ENCODE measurements at regions not wholly inside any gene's neighbourhood (a gene's known extent, or its start where the extent isn't known, plus 50 kb on each side); places are given as distances from the start of the nearest gene placed in this dataset.

DNA sequence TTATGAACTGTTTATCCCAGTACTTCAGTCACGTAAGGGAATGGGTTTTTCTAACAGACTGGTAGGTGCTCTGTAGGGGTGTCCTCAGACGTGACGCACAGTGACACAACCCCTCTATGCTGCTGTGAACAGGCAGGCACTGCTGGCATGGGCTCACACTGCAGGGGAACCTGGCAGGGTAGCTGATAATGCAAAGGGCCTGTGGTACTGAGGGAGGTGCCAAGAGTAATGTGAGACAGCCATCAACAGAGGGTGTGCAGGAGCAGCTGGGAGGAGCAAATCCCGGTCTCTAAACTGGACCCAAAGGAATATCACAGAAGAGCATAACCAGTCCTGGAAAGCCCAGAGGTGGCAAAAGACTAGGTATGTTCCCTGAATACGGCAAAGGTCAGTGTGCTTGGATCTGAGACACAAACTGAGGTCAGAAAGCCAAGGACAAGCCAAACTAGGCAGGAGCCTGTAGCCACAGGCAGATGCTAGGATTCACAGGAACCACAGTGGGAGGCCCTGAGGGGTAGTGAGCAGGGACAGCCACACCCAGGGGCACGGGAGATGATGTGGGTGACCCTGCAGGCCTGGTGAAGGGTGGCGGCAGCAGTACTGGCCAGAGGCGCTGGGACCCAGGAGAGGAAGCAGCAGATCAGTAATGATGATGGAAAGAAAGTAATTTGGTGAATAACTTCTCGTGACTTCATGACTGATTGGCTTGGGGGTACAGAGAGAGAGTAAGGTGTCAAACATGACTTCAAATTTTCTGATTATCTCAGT lies 248.1 kb upstream of the CHRNA7 start:
- no peak for DNase-seq (ENCODE audit: extremely low spot score, insufficient read length, low read depth)
- no peak for FAIRE-seq

DNA sequence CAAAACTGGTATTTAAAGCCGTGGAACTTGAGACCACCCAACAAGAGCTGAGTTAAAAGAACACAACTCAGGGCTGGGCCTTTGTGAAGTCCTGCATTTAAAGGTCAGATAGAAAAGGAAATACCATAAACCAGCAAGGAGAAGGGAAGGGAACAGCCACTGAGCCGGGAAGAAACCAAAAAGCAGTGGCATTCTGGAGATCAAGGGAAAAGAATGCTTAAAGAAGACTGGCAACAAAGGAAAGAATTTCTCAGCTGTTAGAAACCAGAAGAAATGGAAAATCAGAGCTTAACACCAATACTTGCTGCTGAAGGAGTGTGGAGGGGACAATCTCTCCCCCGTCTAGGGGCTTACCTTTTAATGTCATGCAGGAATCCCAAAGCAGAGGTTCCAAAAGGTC lies 247.4 kb upstream of the CHRNA7 start:
- no peak for FAIRE-seq
- DNase-seq (ENCODE audit: extremely low spot score, insufficient read length, low read depth): no peak

DNA sequence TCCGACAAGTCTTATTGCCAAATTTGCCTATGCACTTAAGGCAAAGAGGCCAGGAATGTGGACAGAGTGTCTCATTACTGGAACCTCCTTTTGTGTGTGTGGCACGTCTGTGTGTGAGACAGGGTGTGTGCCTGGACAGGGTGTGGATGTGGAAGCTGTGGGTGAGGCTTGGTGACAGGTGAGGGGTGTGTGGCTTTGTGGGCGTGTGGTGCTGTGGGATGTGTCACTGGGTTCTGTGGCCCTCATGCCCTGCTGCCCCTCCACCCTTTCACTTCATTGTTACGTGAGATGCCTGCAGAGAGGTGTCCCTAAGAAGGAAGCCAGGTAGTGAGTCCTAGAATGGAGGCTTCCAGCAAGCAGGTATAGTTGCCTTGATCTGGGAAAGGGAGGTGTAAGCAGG lies 244.0 kb upstream of the CHRNA7 start:
- DNase-seq (ENCODE audit: extremely low spot score, insufficient read length, low read depth) (no peak), FAIRE-seq (no peak)

- DNase-seq (ENCODE audit: extremely low spot score, insufficient read length, low read depth) (no peak), FAIRE-seq (no peak)
Measured at GRCh38 chr15:31788104-31788503, 242.2 kb upstream of the CHRNA7 start.

DNA sequence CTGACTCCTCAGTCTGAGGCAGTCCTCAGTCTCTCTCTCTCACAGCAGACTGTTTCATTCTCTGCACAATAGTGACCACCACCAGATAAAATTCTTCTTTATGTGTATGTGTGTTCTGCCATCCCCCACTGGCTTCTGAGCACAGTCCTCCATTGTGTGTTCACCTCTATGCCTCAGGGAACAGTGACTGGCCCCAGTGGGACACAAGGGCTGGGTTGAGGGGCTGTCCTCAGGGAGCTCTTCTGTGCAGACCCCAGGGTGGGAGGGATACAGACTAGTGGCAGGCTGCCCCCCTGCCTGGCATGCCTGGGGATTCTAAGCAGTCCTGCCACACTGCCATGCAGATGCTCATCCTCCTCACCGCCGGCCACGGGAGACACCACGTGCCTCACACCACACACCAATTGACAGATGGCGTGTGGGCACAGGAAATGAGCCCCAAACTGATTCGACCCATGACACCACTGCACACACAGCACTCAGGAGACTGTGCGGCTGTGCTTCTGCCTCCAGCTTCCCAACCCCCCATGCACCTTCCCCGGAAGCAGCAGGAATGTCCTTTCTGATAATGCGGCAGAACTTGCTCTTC lies 237.6 kb upstream of the CHRNA7 start:
- DNase-seq (ENCODE audit: extremely low spot score, insufficient read length, low read depth): no peak
- FAIRE-seq: no peak

GRCh38 chr15:31799319-31799714 lies 231.0 kb upstream of the CHRNA7 start:
- DNase-seq (ENCODE audit: extremely low spot score, insufficient read length, low read depth) (no peak), FAIRE-seq (no peak)

GRCh38 chr15:31799715-31800321 lies 230.5 kb upstream of the CHRNA7 start:
- FAIRE-seq: peak; percentile 81
- DNase-seq (ENCODE audit: extremely low spot score, insufficient read length, low read depth): peak; percentile 18

DNA sequence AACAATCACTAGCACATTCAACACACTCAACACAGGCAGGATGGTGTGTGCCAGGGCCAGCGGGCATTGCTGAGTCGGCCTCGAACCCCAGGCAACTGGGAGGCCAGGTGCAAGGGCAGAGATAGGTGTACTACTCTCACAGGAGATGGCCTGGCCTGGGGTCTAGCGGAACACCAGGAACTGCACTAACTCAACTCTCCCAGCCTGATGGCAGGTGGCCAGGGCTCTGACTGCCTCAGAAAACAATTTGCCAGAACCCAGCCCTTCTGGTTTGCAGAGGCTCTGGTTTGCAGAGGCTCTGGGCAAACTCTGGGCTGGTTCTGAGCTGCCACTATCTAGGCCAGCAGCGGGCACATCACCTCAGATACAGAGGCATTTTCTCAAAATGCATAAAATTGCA lies 229.2 kb upstream of the CHRNA7 start:
- no peak for DNase-seq (ENCODE audit: extremely low spot score, insufficient read length, low read depth)
- no peak for FAIRE-seq

DNA sequence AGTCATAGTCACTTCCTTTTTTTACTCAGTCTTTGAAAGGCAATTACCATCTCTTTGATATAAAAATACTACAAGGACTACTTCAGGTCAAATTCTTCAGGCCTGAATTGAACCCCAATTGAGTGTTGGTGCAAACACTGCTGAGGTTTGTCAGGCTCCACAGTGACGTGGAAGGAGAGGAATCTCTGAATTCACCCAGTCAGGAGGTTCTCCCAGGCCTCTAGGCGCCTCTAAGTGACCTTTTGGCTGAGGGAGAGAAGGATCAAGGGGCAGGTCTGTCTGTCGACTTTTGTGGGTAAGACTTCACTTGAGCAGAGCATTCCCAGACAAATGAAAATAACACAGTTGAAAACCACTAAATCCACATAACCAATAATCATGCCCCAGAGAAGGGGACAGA lies 227.6 kb upstream of the CHRNA7 start:
- FAIRE-seq (no peak), DNase-seq (ENCODE audit: extremely low spot score, insufficient read length, low read depth) (no peak)

DNA sequence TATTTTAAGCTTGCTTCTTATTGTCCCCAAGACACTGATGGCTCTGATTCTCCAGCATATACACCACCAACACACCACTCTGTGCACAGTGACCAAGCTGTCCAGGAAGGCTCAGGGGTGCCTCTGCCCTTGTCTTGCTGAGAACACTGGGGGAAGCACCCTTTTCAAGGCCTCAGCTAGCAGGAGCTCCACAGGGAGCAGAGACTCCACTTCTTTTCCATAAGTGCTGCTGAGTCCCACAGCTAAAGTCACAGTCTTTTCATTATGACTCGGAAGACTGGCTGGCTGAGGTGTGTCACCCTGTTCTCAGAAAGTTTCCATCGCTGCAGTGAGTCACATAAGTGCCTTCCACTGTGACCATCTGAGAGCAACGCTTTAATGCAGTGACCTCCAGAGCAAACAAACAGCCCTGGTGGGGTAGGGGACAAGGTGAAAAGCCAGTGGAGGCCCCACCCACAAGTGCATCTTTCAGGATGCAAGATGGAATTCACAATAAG lies 226.9 kb upstream of the CHRNA7 start:
- FAIRE-seq: no peak

GRCh38 chr15:31805090-31805662 lies 225.1 kb upstream of the CHRNA7 start:
- no peak for FAIRE-seq
- DNase-seq (ENCODE audit: extremely low spot score, insufficient read length, low read depth): no peak

More for the DNA sequence above, 226.9 kb upstream of the CHRNA7 start:
- no peak for DNase-seq (ENCODE audit: extremely low spot score, insufficient read length, low read depth)

DNA sequence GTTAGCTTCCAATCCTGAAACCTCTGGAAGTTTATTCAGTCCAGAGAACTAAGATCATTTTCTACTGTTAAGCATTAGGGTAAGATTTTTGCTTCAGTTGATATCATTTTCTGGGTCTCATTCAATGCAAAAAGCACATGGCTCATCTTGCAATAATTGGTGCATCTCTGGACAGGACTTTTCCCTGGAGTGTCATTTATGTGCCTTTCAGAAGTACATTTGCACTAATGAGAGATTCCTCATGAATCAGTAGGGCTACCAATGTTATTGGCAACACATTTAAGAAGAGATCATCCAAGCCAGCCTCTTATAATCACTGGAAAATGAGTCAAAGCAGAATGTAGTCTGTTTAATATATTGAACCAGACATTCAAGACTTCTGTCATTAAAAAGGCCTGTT lies 224.2 kb upstream of the CHRNA7 start:
- DNase-seq (ENCODE audit: extremely low spot score, insufficient read length, low read depth): no peak
- FAIRE-seq: no peak

GRCh38 chr15:31811641-31812040 lies 218.7 kb upstream of the CHRNA7 start:
- FAIRE-seq (no peak), DNase-seq (ENCODE audit: extremely low spot score, insufficient read length, low read depth) (no peak)

DNA sequence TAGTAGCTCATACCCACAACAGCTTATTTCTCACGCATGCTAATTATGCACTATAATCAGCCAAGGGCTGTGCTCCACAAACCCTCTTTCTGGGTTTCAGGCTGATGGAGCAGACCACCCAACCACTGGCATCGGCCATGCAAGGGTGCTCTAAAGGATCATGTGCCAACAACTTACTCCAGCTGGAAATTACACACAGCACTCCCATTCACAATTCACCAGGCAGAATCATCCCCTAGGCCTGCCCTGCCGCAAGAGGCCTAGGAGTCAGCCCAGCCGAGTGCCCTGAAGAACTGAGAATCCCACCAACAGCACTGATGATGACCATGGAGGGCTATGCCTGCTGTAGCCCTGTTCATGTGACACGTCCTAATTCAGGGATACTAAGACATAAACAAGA lies 216.2 kb upstream of the CHRNA7 start:
- DNase-seq (ENCODE audit: extremely low spot score, insufficient read length, low read depth): no peak
- FAIRE-seq: no peak

DNA sequence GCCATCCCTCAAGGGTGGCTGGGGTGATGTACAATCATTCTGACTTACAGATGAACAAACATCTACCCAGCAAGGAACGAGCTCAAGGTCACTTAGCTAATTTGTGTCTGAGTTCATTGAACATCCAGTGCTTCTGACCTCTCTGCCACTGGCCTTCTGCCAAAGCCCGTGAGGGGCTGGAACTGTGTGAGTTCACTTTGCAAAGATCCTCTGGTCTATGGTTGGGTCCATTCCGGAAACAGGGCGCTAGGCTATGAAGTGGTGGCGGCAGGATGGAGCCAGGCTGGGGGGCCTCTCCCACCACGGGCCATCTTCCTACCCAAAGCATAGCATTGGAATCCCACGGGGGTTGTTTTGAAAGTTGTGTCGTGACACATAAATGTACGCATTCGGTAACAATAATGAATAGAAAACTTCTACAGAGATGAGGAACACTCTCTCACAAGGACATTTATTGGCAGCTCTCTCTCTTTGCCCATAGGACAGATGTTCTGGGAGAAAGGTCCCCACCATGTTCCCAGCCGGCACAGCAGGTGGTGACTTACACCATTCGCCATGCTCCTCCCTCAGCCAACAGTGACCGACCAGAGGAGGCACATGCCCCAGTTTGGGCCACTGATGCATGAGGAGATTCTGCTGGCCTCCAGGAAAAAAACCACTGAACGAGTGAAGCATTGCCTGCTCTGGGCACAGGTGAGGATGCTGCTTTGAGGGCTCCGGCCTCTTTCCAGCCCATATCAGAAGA lies 214.7 kb upstream of the CHRNA7 start:
- DNase-seq (ENCODE audit: extremely low spot score, insufficient read length, low read depth) (no peak), FAIRE-seq (no peak)

DNA sequence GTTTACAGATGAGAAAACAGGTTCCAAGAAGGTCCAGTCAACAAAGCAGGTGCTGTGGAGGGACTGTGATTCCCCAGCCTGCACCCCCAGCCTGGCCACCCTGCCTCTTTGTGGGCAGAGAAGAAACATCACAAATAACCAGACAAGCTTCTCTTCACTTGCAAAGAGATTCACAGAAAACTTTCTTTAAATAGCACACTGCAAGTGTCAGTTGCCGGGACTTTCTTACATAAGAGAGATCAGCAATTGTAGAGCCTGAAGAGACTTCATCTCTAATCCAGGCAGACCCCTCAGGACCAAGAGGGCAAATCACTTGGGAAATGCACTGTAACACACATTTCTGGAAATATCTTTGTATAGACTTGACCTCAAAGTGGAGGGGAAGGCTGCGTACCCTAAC lies 207.9 kb upstream of the CHRNA7 start:
- no peak for FAIRE-seq

DNA sequence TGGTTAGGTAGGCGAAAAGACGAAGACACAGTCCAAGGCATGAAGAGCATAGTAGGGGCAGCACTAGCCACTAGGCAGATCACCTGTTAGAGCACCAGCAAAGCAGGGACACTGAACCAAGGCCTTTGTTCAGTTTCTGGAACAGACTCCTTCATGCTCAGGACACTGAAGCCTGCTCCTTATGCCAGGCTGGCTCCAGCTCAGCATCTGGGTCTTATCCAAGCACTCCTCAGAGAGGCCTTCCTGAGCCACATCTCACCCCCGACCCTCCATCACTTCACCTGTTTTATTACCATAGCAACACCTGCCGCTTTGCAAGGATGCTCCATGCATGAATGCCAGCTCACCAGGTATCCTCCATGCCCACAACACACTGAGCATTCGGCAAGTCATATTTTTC lies 206.3 kb upstream of the CHRNA7 start:
- FAIRE-seq: no peak
- DNase-seq (ENCODE audit: extremely low spot score, insufficient read length, low read depth): no peak

More for the DNA sequence above, 207.9 kb upstream of the CHRNA7 start:
- DNase-seq (ENCODE audit: extremely low spot score, insufficient read length, low read depth): no peak

DNA sequence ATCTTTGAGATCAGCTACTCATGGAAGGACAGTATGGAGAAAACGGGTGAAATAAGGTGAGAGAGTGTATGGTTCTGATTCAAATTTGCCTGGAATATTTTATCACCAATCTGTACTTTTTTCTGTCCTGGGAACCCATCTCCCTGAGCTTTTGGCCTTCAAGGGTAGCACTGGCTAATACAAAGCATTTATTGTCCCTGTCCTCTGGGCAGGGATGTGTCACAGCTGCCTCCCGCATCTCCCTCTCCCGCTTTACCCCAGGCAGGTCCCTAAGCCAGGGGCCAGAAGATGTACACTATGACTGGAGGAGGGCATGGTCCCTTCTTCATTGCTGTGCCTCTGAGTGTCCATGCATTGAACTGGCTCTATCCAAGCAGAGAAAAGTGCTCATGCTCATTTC lies 201.7 kb upstream of the CHRNA7 start:
- DNase-seq (ENCODE audit: extremely low spot score, insufficient read length, low read depth) (no peak), FAIRE-seq (no peak)

GRCh38 chr15:31830591-31830990 lies 199.7 kb upstream of the CHRNA7 start:
- DNase-seq (ENCODE audit: extremely low spot score, insufficient read length, low read depth): no peak
- FAIRE-seq: no peak

DNA sequence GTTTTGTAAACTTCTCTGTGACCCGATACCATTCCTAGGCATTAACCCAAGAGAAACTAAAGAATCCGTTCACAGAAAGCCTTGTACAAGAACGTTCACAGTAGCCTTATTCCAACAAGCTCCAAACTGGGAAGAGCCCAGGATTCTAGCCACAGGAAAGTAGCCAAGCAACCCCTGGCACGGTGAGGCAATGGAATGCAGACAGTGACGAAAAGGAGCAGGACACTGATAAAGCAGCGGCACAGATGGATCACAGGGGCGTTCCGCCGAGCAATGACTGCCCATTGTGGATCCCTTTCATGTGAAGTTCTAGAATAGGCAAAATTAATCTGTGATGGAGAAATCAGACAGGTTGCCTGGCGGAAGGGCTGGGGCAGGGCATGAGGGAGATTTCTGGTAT lies 198.7 kb upstream of the CHRNA7 start:
- no peak for DNase-seq (ENCODE audit: extremely low spot score, insufficient read length, low read depth)
- FAIRE-seq: no peak
